PFSK-1 (cell line): ENCODE measurements at regions not wholly inside any gene's neighbourhood (a gene's known extent, or its start where the extent isn't known, plus 50 kb on each side); places are given as distances from the start of the nearest gene placed in this dataset.

ENCODE experiments used
- FOXP2 ChIP-seq: optimal IDR thresholded peaks from 2 replicates; pipeline ENCODE3; 2011; ENCODE audit warnings: borderline replicate concordance, control low read depth, inconsistent platforms; ENCODE audit not compliant: insufficient read depth; ENCODE audit errors: extremely low read length, extremely low read depth
- POLR2AphosphoS5 ChIP-seq: IDR thresholded peaks from 2 replicates; pipeline ENCODE4 v1.6.1; 2012; ENCODE audit warnings: low read depth, mild to moderate bottlenecking, control low read depth, low read length, moderate library complexity
- SIN3A ChIP-seq: IDR thresholded peaks from 2 replicates; pipeline ENCODE4 v1.6.1; 2012; ENCODE audit warnings: mild to moderate bottlenecking, low read length, moderate library complexity, borderline replicate concordance; ENCODE audit not compliant: insufficient read depth
- TAF1 ChIP-seq: IDR thresholded peaks from 2 replicates; pipeline ENCODE4 v1.6.1; 2012; ENCODE audit warnings: low read length, control low read depth, borderline replicate concordance; ENCODE audit not compliant: insufficient read depth
- TF ChIP-seq, protein P1 (sequence below), 2 experiments: IDR thresholded peaks; 2 replicates each; pipeline versions ENCODE4 v1.6.1 to v1.8.0; 2011 to 2012; ENCODE audit warnings: low read depth in 2 of 2, low read length in 2 of 2, control low read depth in 1 of 2, inconsistent platforms in 1 of 2, mild to moderate bottlenecking in 1 of 2, moderate library complexity in 1 of 2; ENCODE audit not compliant: insufficient read depth in 1 of 2

- no peak for TF ChIP-seq TAF1
- no peak for TF ChIP-seq POLR2AphosphoS5
- no peak for TF ChIP-seq FOXP2
- TF ChIP-seq, protein P1, sequence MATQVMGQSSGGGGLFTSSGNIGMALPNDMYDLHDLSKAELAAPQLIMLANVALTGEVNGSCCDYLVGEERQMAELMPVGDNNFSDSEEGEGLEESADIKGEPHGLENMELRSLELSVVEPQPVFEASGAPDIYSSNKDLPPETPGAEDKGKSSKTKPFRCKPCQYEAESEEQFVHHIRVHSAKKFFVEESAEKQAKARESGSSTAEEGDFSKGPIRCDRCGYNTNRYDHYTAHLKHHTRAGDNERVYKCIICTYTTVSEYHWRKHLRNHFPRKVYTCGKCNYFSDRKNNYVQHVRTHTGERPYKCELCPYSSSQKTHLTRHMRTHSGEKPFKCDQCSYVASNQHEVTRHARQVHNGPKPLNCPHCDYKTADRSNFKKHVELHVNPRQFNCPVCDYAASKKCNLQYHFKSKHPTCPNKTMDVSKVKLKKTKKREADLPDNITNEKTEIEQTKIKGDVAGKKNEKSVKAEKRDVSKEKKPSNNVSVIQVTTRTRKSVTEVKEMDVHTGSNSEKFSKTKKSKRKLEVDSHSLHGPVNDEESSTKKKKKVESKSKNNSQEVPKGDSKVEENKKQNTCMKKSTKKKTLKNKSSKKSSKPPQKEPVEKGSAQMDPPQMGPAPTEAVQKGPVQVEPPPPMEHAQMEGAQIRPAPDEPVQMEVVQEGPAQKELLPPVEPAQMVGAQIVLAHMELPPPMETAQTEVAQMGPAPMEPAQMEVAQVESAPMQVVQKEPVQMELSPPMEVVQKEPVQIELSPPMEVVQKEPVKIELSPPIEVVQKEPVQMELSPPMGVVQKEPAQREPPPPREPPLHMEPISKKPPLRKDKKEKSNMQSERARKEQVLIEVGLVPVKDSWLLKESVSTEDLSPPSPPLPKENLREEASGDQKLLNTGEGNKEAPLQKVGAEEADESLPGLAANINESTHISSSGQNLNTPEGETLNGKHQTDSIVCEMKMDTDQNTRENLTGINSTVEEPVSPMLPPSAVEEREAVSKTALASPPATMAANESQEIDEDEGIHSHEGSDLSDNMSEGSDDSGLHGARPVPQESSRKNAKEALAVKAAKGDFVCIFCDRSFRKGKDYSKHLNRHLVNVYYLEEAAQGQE (IDR thresholded peaks at IDR 0.05; ENCODE audit: insufficient read depth in 1 of 2, low read depth in 2 of 2, low read length in 2 of 2) = no peak
- no peak for TF ChIP-seq SIN3A
Measured at GRCh38 chr18:61608316-61608715, 275.1 kb downstream of the CDH20 start.

GRCh38 chr18:61607867-61608266, 274.6 kb downstream of the CDH20 start:
- TF ChIP-seq TAF1 = no peak
- no peak for TF ChIP-seq POLR2AphosphoS5
- TF ChIP-seq, protein P1 (IDR thresholded peaks at IDR 0.05; ENCODE audit: insufficient read depth in 1 of 2, low read depth in 2 of 2, low read length in 2 of 2) = no peak
- no peak for TF ChIP-seq SIN3A
- TF ChIP-seq FOXP2 = no peak

DNA sequence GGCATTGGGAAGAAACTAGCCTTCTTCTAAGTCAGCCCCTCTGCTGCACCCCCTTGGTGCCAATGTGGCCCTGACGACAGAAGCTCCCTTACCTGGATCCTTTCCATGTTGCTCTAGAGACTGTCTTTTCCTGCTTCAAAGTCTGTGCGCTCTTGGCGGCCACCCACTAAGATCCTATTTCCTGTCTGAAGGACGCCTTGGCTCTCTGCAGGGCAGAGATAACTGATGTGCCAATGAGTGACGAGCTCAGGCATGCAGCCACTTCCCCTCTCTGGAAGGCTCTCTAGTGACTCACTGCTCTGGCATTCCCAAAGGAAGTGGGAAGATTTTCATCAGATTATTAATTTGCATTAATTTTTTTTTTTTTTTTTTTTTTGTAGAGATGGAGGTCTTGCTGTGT, 273.5 kb downstream of the CDH20 start:
- TF ChIP-seq TAF1 = no peak
- TF ChIP-seq, protein P1 (IDR thresholded peaks at IDR 0.05; ENCODE audit: insufficient read depth in 1 of 2, low read depth in 2 of 2, low read length in 2 of 2) = peak in 1 of 2 experiments; percentile 33; a peak in 1 of 4 replicates

DNA sequence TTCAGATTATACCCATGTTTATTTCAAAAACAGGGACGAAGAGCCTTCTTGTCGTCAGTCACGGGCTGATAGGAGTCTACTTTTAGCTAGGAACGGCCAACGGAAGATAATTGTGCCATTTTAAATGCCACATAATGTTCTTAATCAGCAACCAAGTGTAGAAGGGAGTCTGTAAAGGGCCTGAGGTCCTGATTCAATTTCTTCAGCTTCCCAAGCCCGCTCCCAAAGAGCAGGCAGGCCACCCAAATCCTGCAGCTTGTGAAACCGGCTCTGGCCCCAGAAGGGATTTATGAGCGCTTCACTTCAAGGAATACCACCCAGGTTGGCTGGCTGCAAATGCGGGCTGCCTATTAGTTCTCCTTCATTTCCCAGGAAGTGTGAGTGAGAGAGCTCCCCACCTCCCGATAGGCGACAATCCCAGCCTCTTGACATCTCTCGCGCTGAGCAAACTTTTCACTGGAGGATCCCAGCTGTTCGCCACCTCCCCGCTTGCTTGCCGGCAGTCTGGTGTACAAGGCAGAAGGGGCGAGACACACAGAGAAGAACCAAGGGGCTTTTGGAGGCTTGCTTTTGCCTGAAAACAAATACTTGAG, 272.9 kb downstream of the CDH20 start:
- TF ChIP-seq TAF1 = no peak

DNA sequence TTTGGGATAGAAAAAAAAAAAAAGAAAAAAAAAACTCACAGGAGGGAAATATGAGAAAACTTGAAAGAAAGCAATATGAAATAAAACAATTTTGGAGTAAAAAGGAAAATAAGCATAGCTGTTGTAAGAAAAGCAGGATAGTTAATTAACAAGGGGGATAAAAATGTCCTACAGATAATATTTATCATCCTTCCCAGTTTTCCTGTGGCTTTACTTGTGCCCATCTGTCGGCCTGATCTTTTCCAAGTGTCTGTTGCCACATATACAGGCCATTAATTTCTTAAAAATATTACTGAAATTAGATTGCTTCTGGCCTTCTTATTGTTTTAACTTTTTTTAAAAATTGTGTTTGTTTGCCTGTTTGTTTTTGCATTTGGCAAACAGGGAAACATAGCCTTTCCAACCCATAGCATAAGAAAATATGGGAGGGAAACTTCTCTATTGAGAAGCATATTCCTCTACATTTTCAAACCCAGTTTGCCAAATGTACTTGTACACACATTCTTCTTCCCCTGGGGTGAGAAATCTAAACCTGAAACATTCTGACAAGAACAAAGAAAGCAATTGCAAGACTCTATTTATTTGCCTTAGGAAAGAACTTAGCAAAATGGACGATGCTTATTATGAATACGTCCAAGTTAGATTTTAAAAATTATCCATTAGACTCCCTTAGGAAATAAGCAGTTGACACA, 272.3 kb downstream of the CDH20 start:
- TF ChIP-seq TAF1 (no peak), POLR2AphosphoS5 (no peak), FOXP2 (no peak), SIN3A (no peak)
- TF ChIP-seq, protein P1 (IDR thresholded peaks at IDR 0.05; ENCODE audit: insufficient read depth in 1 of 2, low read depth in 2 of 2, low read length in 2 of 2) = no peak
